Fibroblast of lung (primary cell): ENCODE measurements at regions not wholly inside any gene's neighbourhood (a gene's known extent, or its start where the extent isn't known, plus 50 kb on each side); places are given as distances from the start of the nearest gene placed in this dataset.
"Not testable (repeated sequence)": the region's sequence is repeated elsewhere in the genome, so short reads cannot be mapped to it uniquely, and the experiment has no call there.

Source experiments
- CTCF ChIP-seq, 2 donors: IDR thresholded peaks in 1 of 2; conservative IDR thresholded peaks in 1 of 2; 1 replicate in 1 of 2; 2 replicates in 1 of 2; pipeline ENCODE4 v1.5.1; 2011 to 2012; ENCODE audit warnings: low read length in 2 of 2, control low read depth in 1 of 2, inconsistent platforms in 1 of 2, low read depth in 1 of 2, mild to moderate bottlenecking in 1 of 2
- EZH2 ChIP-seq: IDR thresholded peaks from 2 replicates; pipeline ENCODE4 v1.5.1; 2012; ENCODE audit warnings: low read length, control low read depth, mild to moderate bottlenecking; ENCODE audit errors: missing control alignments

- not testable (repeated sequence) for TF ChIP-seq CTCF (conservative IDR thresholded peaks at IDR 0.05 in 1 of 2, IDR thresholded peaks at IDR 0.05 in 1 of 2; ENCODE audit: low read depth in 1 of 2, low read length in 2 of 2); EZH2
Measured at GRCh38 chr9:41035276-41035675, 93.2 kb downstream of the FOXD4L6 start.
